ENCODE measurements at regions not wholly inside any gene's neighbourhood (a gene's known extent, or its start where the extent isn't known, plus 50 kb on each side); places are given as distances from the start of the nearest gene placed in this dataset.

- H3K4me3 ChIP-seq (ENCODE audit: low read depth, low read length) = no peak overlapping the region
- DNase-seq (ENCODE audit: low read depth) = no peak
These were observed 170.5 kb upstream of the CAMK1G start for GRCh38 chr1:209413062-209413461.

GRCh38 chr1:209414803-209415329 is 168.6 kb upstream of the CAMK1G start:
- H3K4me3 ChIP-seq (ENCODE audit: low read depth, low read length) = no peak overlapping the region
- DNase-seq (ENCODE audit: low read depth) = no peak

- H3K4me3 ChIP-seq (ENCODE audit: low read depth, low read length) = no peak overlapping the region
- no peak for DNase-seq (ENCODE audit: low read depth)
These were observed 167.5 kb upstream of the CAMK1G start for GRCh38 chr1:209416039-209416438.

GRCh38 chr1:209416716-209417115 is 166.8 kb upstream of the CAMK1G start:
- H3K4me3 ChIP-seq (ENCODE audit: low read depth, low read length) = no peak overlapping the region

GRCh38 chr1:209417761-209418160 is 165.8 kb upstream of the CAMK1G start:
- H3K4me3 ChIP-seq (ENCODE audit: low read depth, low read length) = no peak overlapping the region
- no peak for DNase-seq (ENCODE audit: low read depth)

More at GRCh38 chr1:209416716-209417115, 166.8 kb upstream of the CAMK1G start:
- DNase-seq (ENCODE audit: low read depth) = no peak

- DNase-seq (ENCODE audit: low read depth) = no peak
- no peak overlapping the region for H3K4me3 ChIP-seq (ENCODE audit: low read depth, low read length)
These were observed 163.2 kb upstream of the CAMK1G start for GRCh38 chr1:209420276-209420675.

- no peak for DNase-seq (ENCODE audit: low read depth)
- no peak overlapping the region for H3K4me3 ChIP-seq (ENCODE audit: low read depth, low read length)
These were observed 162.3 kb upstream of the CAMK1G start for GRCh38 chr1:209421186-209421585.

GRCh38 chr1:209421978-209422680 is 161.4 kb upstream of the CAMK1G start:
- DNase-seq (ENCODE audit: low read depth) = no peak
- H3K4me3 ChIP-seq (ENCODE audit: low read depth, low read length) = no peak overlapping the region

GRCh38 chr1:209425959-209426358 is 157.6 kb upstream of the CAMK1G start:
- no peak overlapping the region for H3K4me3 ChIP-seq (ENCODE audit: low read depth, low read length)
- no peak for DNase-seq (ENCODE audit: low read depth)

GRCh38 chr1:209427277-209427676 is 156.2 kb upstream of the CAMK1G start:
- no peak overlapping the region for H3K4me3 ChIP-seq (ENCODE audit: low read depth, low read length)
- no peak for DNase-seq (ENCODE audit: low read depth)

- no peak overlapping the region for H3K4me3 ChIP-seq (ENCODE audit: low read depth, low read length)
- DNase-seq (ENCODE audit: low read depth) = no peak
These were observed 155.7 kb upstream of the CAMK1G start for GRCh38 chr1:209427811-209428210.

- no peak overlapping the region for H3K4me3 ChIP-seq (ENCODE audit: low read depth, low read length)
- no peak for DNase-seq (ENCODE audit: low read depth)
These were observed 155.1 kb upstream of the CAMK1G start for GRCh38 chr1:209428241-209428921.

GRCh38 chr1:209429611-209430010 is 153.9 kb upstream of the CAMK1G start:
- H3K4me3 ChIP-seq (ENCODE audit: low read depth, low read length) = no peak overlapping the region
- DNase-seq (ENCODE audit: low read depth) = no peak

GRCh38 chr1:209430107-209430506 is 153.4 kb upstream of the CAMK1G start:
- H3K4me3 ChIP-seq (ENCODE audit: low read depth, low read length) = no peak overlapping the region

GRCh38 chr1:209430821-209431259 is 152.7 kb upstream of the CAMK1G start:
- H3K4me3 ChIP-seq (ENCODE audit: low read depth, low read length) = no peak overlapping the region

More at GRCh38 chr1:209430107-209430506, 153.4 kb upstream of the CAMK1G start:
- DNase-seq (ENCODE audit: low read depth) = no peak

GRCh38 chr1:209431402-209431801 is 152.1 kb upstream of the CAMK1G start:
- no peak overlapping the region for H3K4me3 ChIP-seq (ENCODE audit: low read depth, low read length)
- DNase-seq (ENCODE audit: low read depth) = no peak

More at GRCh38 chr1:209430821-209431259, 152.7 kb upstream of the CAMK1G start:
- no peak for DNase-seq (ENCODE audit: low read depth)

- no peak for DNase-seq (ENCODE audit: low read depth)
- no peak overlapping the region for H3K4me3 ChIP-seq (ENCODE audit: low read depth, low read length)
These were observed 151.6 kb upstream of the CAMK1G start for GRCh38 chr1:209431813-209432442.

GRCh38 chr1:209432443-209432825 is 151.1 kb upstream of the CAMK1G start:
- H3K4me3 ChIP-seq (ENCODE audit: low read depth, low read length) = no peak overlapping the region
- DNase-seq (ENCODE audit: low read depth) = no peak

GRCh38 chr1:209433649-209434031 is 149.9 kb upstream of the CAMK1G start:
- H3K4me3 ChIP-seq (ENCODE audit: low read depth, low read length) = no peak overlapping the region
- no peak for DNase-seq (ENCODE audit: low read depth)

- no peak overlapping the region for H3K4me3 ChIP-seq (ENCODE audit: low read depth, low read length)
- DNase-seq (ENCODE audit: low read depth) = no peak
These were observed 149.4 kb upstream of the CAMK1G start for GRCh38 chr1:209434066-209434465.
